ENCODE measurements at regions not wholly inside any gene's neighbourhood (a gene's known extent, or its start where the extent isn't known, plus 50 kb on each side); places are given as distances from the start of the nearest gene placed in this dataset.

DNA sequence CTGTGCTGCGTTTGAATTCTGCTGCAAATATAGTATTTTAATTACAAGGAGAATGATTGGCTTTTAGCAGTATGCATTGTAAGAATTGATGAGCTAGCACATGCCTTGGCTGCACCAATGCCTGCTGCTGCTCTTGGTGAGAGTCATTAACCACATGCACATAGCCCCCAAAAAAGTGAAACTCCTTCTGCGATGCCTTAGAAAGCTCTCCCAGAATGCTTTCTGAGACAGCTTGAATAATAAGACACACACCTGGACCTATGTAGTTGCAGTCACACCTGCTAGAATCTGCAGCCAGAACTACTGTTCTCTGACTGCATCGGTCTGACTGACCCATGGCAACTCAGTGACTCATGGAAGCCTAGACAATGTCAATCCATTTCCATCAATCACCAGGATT lies 170.1 kb upstream of the DDX18 start:
- no peak overlapping the region for H3K27ac Mint-ChIP-seq (ENCODE audit: unreplicated experiment)
- H3K9me3 ChIP-seq (ENCODE audit: insufficient read depth, low read depth, low read length) = peaks cover 4% of the 10 kb centered on the region
- DNase-seq (ENCODE audit: low read depth) = no peak
- H3K9ac ChIP-seq (ENCODE audit: low read length) = no peak overlapping the region
- H3K4me3 ChIP-seq (ENCODE audit: insufficient read depth, low read depth, low read length) = no peak overlapping the region
- H3K4me3 Mint-ChIP-seq (ENCODE audit: unreplicated experiment) = no peak overlapping the region
- H3K4me2 ChIP-seq (ENCODE audit: low read length) = no peak overlapping the region
- no peaks in the 10 kb centered on the region for H3K27me3 ChIP-seq (ENCODE audit: insufficient read depth, low read length)
- no peak overlapping the region for H2AFZ ChIP-seq (ENCODE audit: low read depth, low read length)
- no peaks in the 10 kb centered on the region for H3K4me1 Mint-ChIP-seq (ENCODE audit: low read depth, unreplicated experiment)
- FAIRE-seq = no peak
- peaks cover 5% of the 10 kb centered on the region for H3K27me3 Mint-ChIP-seq (ENCODE audit: low read depth, unreplicated experiment)
- no peaks in the 10 kb centered on the region for H4K20me1 ChIP-seq (ENCODE audit: insufficient read depth, low read length)
- no peaks in the 10 kb centered on the region for H3K36me3 ChIP-seq (ENCODE audit: insufficient read depth, low read length)
- no peaks in the 10 kb centered on the region for H3K4me1 ChIP-seq (ENCODE audit: insufficient read depth, low read length)
- no peak for TF ChIP-seq EZH2 (IDR thresholded peaks at IDR 0.05; ENCODE audit: insufficient read depth, low read length)
- TF ChIP-seq, protein P1, sequence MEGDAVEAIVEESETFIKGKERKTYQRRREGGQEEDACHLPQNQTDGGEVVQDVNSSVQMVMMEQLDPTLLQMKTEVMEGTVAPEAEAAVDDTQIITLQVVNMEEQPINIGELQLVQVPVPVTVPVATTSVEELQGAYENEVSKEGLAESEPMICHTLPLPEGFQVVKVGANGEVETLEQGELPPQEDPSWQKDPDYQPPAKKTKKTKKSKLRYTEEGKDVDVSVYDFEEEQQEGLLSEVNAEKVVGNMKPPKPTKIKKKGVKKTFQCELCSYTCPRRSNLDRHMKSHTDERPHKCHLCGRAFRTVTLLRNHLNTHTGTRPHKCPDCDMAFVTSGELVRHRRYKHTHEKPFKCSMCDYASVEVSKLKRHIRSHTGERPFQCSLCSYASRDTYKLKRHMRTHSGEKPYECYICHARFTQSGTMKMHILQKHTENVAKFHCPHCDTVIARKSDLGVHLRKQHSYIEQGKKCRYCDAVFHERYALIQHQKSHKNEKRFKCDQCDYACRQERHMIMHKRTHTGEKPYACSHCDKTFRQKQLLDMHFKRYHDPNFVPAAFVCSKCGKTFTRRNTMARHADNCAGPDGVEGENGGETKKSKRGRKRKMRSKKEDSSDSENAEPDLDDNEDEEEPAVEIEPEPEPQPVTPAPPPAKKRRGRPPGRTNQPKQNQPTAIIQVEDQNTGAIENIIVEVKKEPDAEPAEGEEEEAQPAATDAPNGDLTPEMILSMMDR (IDR thresholded peaks at IDR 0.05; ENCODE audit: insufficient read depth, low read depth, low read length) = no peak
- H3K79me2 ChIP-seq (ENCODE audit: insufficient read depth, low read length) = no peaks in the 10 kb centered on the region
- H3K36me3 Mint-ChIP-seq (ENCODE audit: low read depth, unreplicated experiment) = no peaks in the 10 kb centered on the region
- H3K9me3 Mint-ChIP-seq (ENCODE audit: unreplicated experiment) = peaks cover 4% of the 10 kb centered on the region
- no peak overlapping the region for H3K27ac ChIP-seq (ENCODE audit: low read depth, low read length)

DNA sequence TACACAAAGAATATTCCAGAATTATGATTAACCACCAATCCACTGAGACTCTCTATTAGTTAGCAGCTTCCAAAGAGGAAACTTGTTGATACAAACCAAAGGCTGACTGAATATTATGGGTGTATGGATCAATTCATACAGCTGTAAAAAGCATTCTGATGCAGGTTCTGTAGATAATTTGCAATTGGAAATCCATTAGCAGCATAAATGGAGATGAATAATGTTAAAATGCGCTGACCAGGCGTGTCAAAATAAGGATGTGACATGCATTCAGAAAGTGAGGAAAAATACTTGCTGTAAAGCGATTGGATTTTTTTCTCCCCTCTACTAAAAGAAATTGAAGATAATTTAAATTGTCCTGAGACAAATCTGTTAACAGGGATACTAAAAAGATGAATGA lies 169.0 kb upstream of the DDX18 start:
- H3K4me2 ChIP-seq (ENCODE audit: low read length) = no peak overlapping the region
- no peak overlapping the region for H3K4me3 ChIP-seq (ENCODE audit: insufficient read depth, low read depth, low read length)
- H2AFZ ChIP-seq (ENCODE audit: low read depth, low read length) = no peak overlapping the region
- H3K27me3 Mint-ChIP-seq (ENCODE audit: low read depth, unreplicated experiment) = no peaks in the 10 kb centered on the region
- H3K27ac ChIP-seq (ENCODE audit: low read depth, low read length) = no peak overlapping the region
- H3K36me3 ChIP-seq (ENCODE audit: insufficient read depth, low read length) = no peaks in the 10 kb centered on the region
- no peaks in the 10 kb centered on the region for H3K4me1 Mint-ChIP-seq (ENCODE audit: low read depth, unreplicated experiment)
- H3K9me3 ChIP-seq (ENCODE audit: insufficient read depth, low read depth, low read length) = peaks cover 4% of the 10 kb centered on the region
- H3K9ac ChIP-seq (ENCODE audit: low read length) = no peak overlapping the region
- H4K20me1 ChIP-seq (ENCODE audit: insufficient read depth, low read length) = no peaks in the 10 kb centered on the region
- H3K9me3 Mint-ChIP-seq (ENCODE audit: unreplicated experiment) = peaks cover 4% of the 10 kb centered on the region
- H3K27ac Mint-ChIP-seq (ENCODE audit: unreplicated experiment) = no peak overlapping the region
- H3K36me3 Mint-ChIP-seq (ENCODE audit: low read depth, unreplicated experiment) = no peaks in the 10 kb centered on the region
- H3K4me1 ChIP-seq (ENCODE audit: insufficient read depth, low read length) = no peaks in the 10 kb centered on the region
- no peak overlapping the region for H3K4me3 Mint-ChIP-seq (ENCODE audit: unreplicated experiment)
- DNase-seq (ENCODE audit: low read depth) (no peak), FAIRE-seq (no peak)
- no peaks in the 10 kb centered on the region for H3K27me3 ChIP-seq (ENCODE audit: insufficient read depth, low read length)
- no peaks in the 10 kb centered on the region for H3K79me2 ChIP-seq (ENCODE audit: insufficient read depth, low read length)
- TF ChIP-seq, protein P1 (IDR thresholded peaks at IDR 0.05; ENCODE audit: insufficient read depth, low read depth, low read length) = no peak
- TF ChIP-seq EZH2 (IDR thresholded peaks at IDR 0.05; ENCODE audit: insufficient read depth, low read length) = no peak

DNA sequence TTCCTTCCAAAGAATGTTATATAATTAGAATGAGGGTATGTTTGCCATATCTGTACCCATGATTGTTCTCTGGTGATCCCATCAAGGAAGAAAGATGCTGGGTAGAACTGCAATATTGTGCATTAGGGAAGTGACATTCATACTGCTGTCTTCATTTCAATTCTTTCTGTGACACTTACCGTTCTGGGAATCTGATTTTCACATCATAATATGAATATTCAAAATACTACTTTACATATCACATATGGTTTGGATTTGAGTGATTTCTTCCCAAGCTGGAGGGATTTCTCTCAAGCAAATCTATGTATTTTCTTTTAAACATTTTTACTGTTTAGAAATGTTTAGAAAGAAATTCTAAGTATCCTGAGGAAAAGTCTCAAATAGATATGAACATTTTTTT lies 168.4 kb upstream of the DDX18 start:
- Mint-ChIP-seq H3K9me3 (ENCODE audit: unreplicated experiment) (peaks cover 2% of the 10 kb centered on the region), H3K36me3 (ENCODE audit: low read depth, unreplicated experiment) (no peaks in the 10 kb centered on the region), H3K4me1 (ENCODE audit: low read depth, unreplicated experiment) (no peaks in the 10 kb centered on the region), H3K27ac (ENCODE audit: unreplicated experiment) (no peak overlapping the region), H3K4me3 (ENCODE audit: unreplicated experiment) (no peak overlapping the region), H3K27me3 (ENCODE audit: low read depth, unreplicated experiment) (no peaks in the 10 kb centered on the region)
- no peak overlapping the region for H3K4me3 ChIP-seq (ENCODE audit: insufficient read depth, low read depth, low read length)
- peaks cover 4% of the 10 kb centered on the region for H3K9me3 ChIP-seq (ENCODE audit: insufficient read depth, low read depth, low read length)
- H3K79me2 ChIP-seq (ENCODE audit: insufficient read depth, low read length) = no peaks in the 10 kb centered on the region
- H3K4me2 ChIP-seq (ENCODE audit: low read length) = no peak overlapping the region
- H3K27ac ChIP-seq (ENCODE audit: low read depth, low read length) = no peak overlapping the region
- H3K9ac ChIP-seq (ENCODE audit: low read length) = no peak overlapping the region
- no peaks in the 10 kb centered on the region for H3K27me3 ChIP-seq (ENCODE audit: insufficient read depth, low read length)
- TF ChIP-seq EZH2 (IDR thresholded peaks at IDR 0.05; ENCODE audit: insufficient read depth, low read length) = no peak
- TF ChIP-seq, protein P1 (IDR thresholded peaks at IDR 0.05; ENCODE audit: insufficient read depth, low read depth, low read length) = no peak
- H3K36me3 ChIP-seq (ENCODE audit: insufficient read depth, low read length) = no peaks in the 10 kb centered on the region
- no peak for DNase-seq (ENCODE audit: low read depth)
- no peak overlapping the region for H2AFZ ChIP-seq (ENCODE audit: low read depth, low read length)
- no peaks in the 10 kb centered on the region for H3K4me1 ChIP-seq (ENCODE audit: insufficient read depth, low read length)
- FAIRE-seq = no peak
- no peaks in the 10 kb centered on the region for H4K20me1 ChIP-seq (ENCODE audit: insufficient read depth, low read length)
